H9 (cell line): ENCODE measurements at regions not wholly inside any gene's neighbourhood (a gene's known extent, or its start where the extent isn't known, plus 50 kb on each side); places are given as distances from the start of the nearest gene placed in this dataset.

Source experiments
- DNase-seq: peaks from one replicate; pipeline ENCODE4 v3.0.0-alpha.2; 2017
- H2AFZ ChIP-seq: one replicate; pipeline ENCODE4 v1.6.1; 2013; ENCODE audit warnings: mild to moderate bottlenecking, low read length, control low read depth, moderate library complexity
- H2AK5ac ChIP-seq: 2 replicates; pipeline ENCODE4 v1.6.1; 2013; ENCODE audit warnings: low read length, control low read depth, mixed read lengths; ENCODE audit not compliant: insufficient read length
- H2BK120ac ChIP-seq: one replicate; pipeline ENCODE4 v1.6.1; 2013; ENCODE audit warnings: low read depth, mild to moderate bottlenecking, low read length, control low read depth, inconsistent platforms; ENCODE audit not compliant: poor library complexity, severe bottlenecking
- H2BK12ac ChIP-seq: 2 replicates; pipeline ENCODE4 v1.6.1; 2013; ENCODE audit warnings: low read length, control low read depth, mixed read lengths, low read depth; ENCODE audit not compliant: insufficient read length
- H2BK15ac ChIP-seq: 2 replicates; pipeline ENCODE4 v1.6.1; 2013; ENCODE audit warnings: low read depth, low read length, control low read depth
- H2BK20ac ChIP-seq: one replicate; pipeline ENCODE4 v1.6.1; 2013; ENCODE audit warnings: low read depth, mild to moderate bottlenecking, low read length, control low read depth, inconsistent platforms; ENCODE audit not compliant: poor library complexity, severe bottlenecking
- H2BK5ac ChIP-seq: 2 replicates; pipeline ENCODE4 v1.6.1; 2013; ENCODE audit warnings: low read length, control low read depth, mixed read lengths; ENCODE audit not compliant: insufficient read length
- H3K14ac ChIP-seq: 2 replicates; pipeline ENCODE4 v1.6.1; 2013; ENCODE audit warnings: low read length, control low read depth; ENCODE audit not compliant: insufficient read depth
- H3K18ac ChIP-seq: 2 replicates; pipeline ENCODE4 v1.6.1; 2013; ENCODE audit warnings: low read depth, mild to moderate bottlenecking, mixed read lengths, low read length, control low read depth; ENCODE audit not compliant: insufficient read length
- H3K23ac ChIP-seq: 2 replicates; pipeline ENCODE4 v1.6.1; 2013; ENCODE audit warnings: low read length, control low read depth, mixed read lengths, low read depth; ENCODE audit not compliant: insufficient read length
- H3K23me2 ChIP-seq: 2 replicates; pipeline ENCODE4 v1.6.1; 2013; ENCODE audit warnings: low read depth, mild to moderate bottlenecking, mixed read lengths, low read length, control low read depth; ENCODE audit not compliant: insufficient read length, poor library complexity, severe bottlenecking
- H3K27ac ChIP-seq: 2 replicates; pipeline ENCODE4 v1.5.1; 2013; ENCODE audit warnings: low read length, control low read depth, mixed read lengths, low read depth; ENCODE audit not compliant: insufficient read length
- H3K27me3 ChIP-seq: 2 replicates; pipeline ENCODE4 v1.6.1; 2013; ENCODE audit warnings: low read length, control low read depth, inconsistent platforms; ENCODE audit not compliant: insufficient read depth
- H3K4ac ChIP-seq: 2 replicates; pipeline ENCODE4 v1.6.1; 2013; ENCODE audit warnings: low read depth, mild to moderate bottlenecking, control low read depth, inconsistent platforms, low read length, moderate library complexity
- H3K4me1 ChIP-seq: 2 replicates; pipeline ENCODE4 v1.6.1; 2013; ENCODE audit warnings: low read length, control low read depth, inconsistent platforms; ENCODE audit not compliant: insufficient read depth
- H3K4me2 ChIP-seq: 2 replicates; pipeline ENCODE4 v1.6.1; 2013; ENCODE audit warnings: low read length, control low read depth, mixed read lengths; ENCODE audit not compliant: insufficient read length, insufficient read depth
- H3K56ac ChIP-seq: 2 replicates; pipeline ENCODE4 v1.6.1; 2013; ENCODE audit warnings: low read depth, mild to moderate bottlenecking, mixed read lengths, low read length, control low read depth; ENCODE audit not compliant: insufficient read length
- H3K79me1 ChIP-seq: 2 replicates; pipeline ENCODE4 v1.6.1; 2013; ENCODE audit warnings: low read depth, mild to moderate bottlenecking, moderate library complexity, low read length, control low read depth, inconsistent platforms; ENCODE audit not compliant: insufficient read depth, poor library complexity, severe bottlenecking
- H3K79me2 ChIP-seq: 2 replicates; pipeline ENCODE4 v1.6.1; 2013; ENCODE audit warnings: low read length, control low read depth, inconsistent platforms; ENCODE audit not compliant: insufficient read depth
- H3K9ac ChIP-seq: 2 replicates; pipeline ENCODE4 v1.6.1; 2013; ENCODE audit warnings: low read length, control low read depth, mixed read lengths; ENCODE audit not compliant: insufficient read length; ENCODE audit errors: extremely low read depth
- H3K9me3 ChIP-seq: one replicate; pipeline ENCODE4 v1.6.1; 2013; ENCODE audit warnings: low read depth, low read length, inconsistent platforms; ENCODE audit not compliant: control insufficient read depth
- H3T11ph ChIP-seq: one replicate; pipeline ENCODE4 v1.6.1; 2013; ENCODE audit warnings: mild to moderate bottlenecking, low read length, control low read depth, inconsistent platforms
- H4K20me1 ChIP-seq: one replicate; pipeline ENCODE4 v1.6.1; 2013; ENCODE audit not compliant: control insufficient read depth, insufficient read length, insufficient read depth
- H4K5ac ChIP-seq: 2 replicates; pipeline ENCODE4 v1.6.1; 2013; ENCODE audit warnings: low read depth, mild to moderate bottlenecking, mixed read lengths, low read length, control low read depth; ENCODE audit not compliant: insufficient read length
- H4K8ac ChIP-seq: replicated peaks from 2 replicates; pipeline ENCODE4 v1.6.1; 2013; ENCODE audit warnings: low read length, control low read depth, mixed read lengths, low read depth; ENCODE audit not compliant: insufficient read length
- H4K91ac ChIP-seq: 2 replicates; pipeline ENCODE4 v1.6.1; 2013; ENCODE audit warnings: low read depth, mild to moderate bottlenecking, moderate library complexity, mixed read lengths, low read length, control low read depth; ENCODE audit not compliant: insufficient read length
- H3K27ac Mint-ChIP-seq, 3 experiments: 2 replicates in 2 of 3; 3 replicates in 1 of 3; pipeline ENCODE4 v1.8.0; 2020 to 2021; ENCODE audit warnings: mixed read lengths in 3 of 3, mild to moderate bottlenecking in 1 of 3, moderate library complexity in 1 of 3
- H3K27me3 Mint-ChIP-seq: 2 replicates; pipeline ENCODE4 v1.8.0; 2021; ENCODE audit warnings: low read depth, mild to moderate bottlenecking, moderate library complexity, mixed read lengths
- H3K36me3 Mint-ChIP-seq, 3 experiments: 2 replicates in 2 of 3; 3 replicates in 1 of 3; pipeline ENCODE4 v1.8.0; 2020 to 2021; ENCODE audit warnings: low read depth in 3 of 3, mixed read lengths in 3 of 3; ENCODE audit not compliant: insufficient read depth in 1 of 3
- H3K4me1 Mint-ChIP-seq, 2 experiments: 2 replicates each; pipeline ENCODE4 v1.8.0; 2020; ENCODE audit warnings: mixed read lengths in 2 of 2
- H3K4me3 Mint-ChIP-seq, 2 experiments: 2 replicates in 1 of 2; 3 replicates in 1 of 2; pipeline ENCODE4 v1.8.0; 2020 to 2021; ENCODE audit warnings: mild to moderate bottlenecking in 2 of 2, mixed read lengths in 2 of 2, moderate library complexity in 1 of 2
- H3K9me3 Mint-ChIP-seq, 2 experiments: 2 replicates in 1 of 2; 3 replicates in 1 of 2; pipeline ENCODE4 v1.8.0; 2020; ENCODE audit warnings: mild to moderate bottlenecking in 2 of 2, mixed read lengths in 2 of 2, moderate library complexity in 1 of 2
- CTCF ChIP-seq: fragments of 200-600 bp; sonication (generic); conservative IDR thresholded peaks from 3 replicates; pipeline ENCODE4 v1.8.0; 2021; ENCODE audit warnings: antibody characterized with exemption, mild to moderate bottlenecking
- WGBS: extraction: QIAGEN DNeasy Blood & Tissue Kit; methylation state at CpG from one replicate; pipeline ENCODE4 v1.1.7; 2013; ENCODE audit warnings: missing lambda C conversion rate, low lambda C conversion rate, mixed read lengths; ENCODE audit not compliant: insufficient read length; ENCODE audit errors: extremely low coverage; 5-methylcytosine and 5-hydroxymethylcytosine counted together

- no peak overlapping the region for H3K4me2 ChIP-seq
- no peak overlapping the region for H3K23ac ChIP-seq
- no peaks in the 10 kb centered on the region for H3K27me3 Mint-ChIP-seq
- no peak overlapping the region for H2BK20ac ChIP-seq
- no peaks in the 10 kb centered on the region for H3K9me3 ChIP-seq
- no peaks in the 10 kb centered on the region for H3K36me3 Mint-ChIP-seq
- H2BK5ac ChIP-seq: no peak overlapping the region
- no peak overlapping the region for H2BK120ac ChIP-seq
- no peak overlapping the region for H2BK15ac ChIP-seq
- no peak overlapping the region for H3K56ac ChIP-seq
- no peak overlapping the region for H4K8ac ChIP-seq
- H3K27ac ChIP-seq: no peak overlapping the region
- H3T11ph ChIP-seq: no peak overlapping the region
- no peak overlapping the region for H2AK5ac ChIP-seq
- H3K4me1 Mint-ChIP-seq: no peaks in the 10 kb centered on the region
- H3K14ac ChIP-seq: no peak overlapping the region
- no peaks in the 10 kb centered on the region for H4K20me1 ChIP-seq
- DNase-seq: no peak
- 100% methylated on average over 2 of the region's 5 CpGs for WGBS
- H3K9me3 Mint-ChIP-seq: peaks cover 0 to 3% of the 10 kb centered on the region in 2 experiments; a peak in 3 of 5 replicates
- no peak overlapping the region for H4K91ac ChIP-seq
- no peak overlapping the region for H3K27ac Mint-ChIP-seq
- H3K79me2 ChIP-seq: no peaks in the 10 kb centered on the region
- H2BK12ac ChIP-seq: no peak overlapping the region
- no peaks in the 10 kb centered on the region for H3K79me1 ChIP-seq
- no peak overlapping the region for H3K9ac ChIP-seq
- no peaks in the 10 kb centered on the region for H3K27me3 ChIP-seq
- no peak for TF ChIP-seq CTCF
- no peak overlapping the region for H4K5ac ChIP-seq
- no peak overlapping the region for H3K4me3 Mint-ChIP-seq
- no peak overlapping the region for H3K4ac ChIP-seq
- no peaks in the 10 kb centered on the region for H3K23me2 ChIP-seq
- H3K4me1 ChIP-seq: no peaks in the 10 kb centered on the region
- no peak overlapping the region for H3K18ac ChIP-seq
- no peak overlapping the region for H2AFZ ChIP-seq
Observed at GRCh38 chr13:68390987-68391386, 1160.9 kb upstream of the PCDH9 start.
